T-helper 2 cell treated with Interferon-gamma antibody and Interleukin-4, amounts not matched to agents 100 ng/mL and 5 ng/mL, for 36 hours (primary cell): ENCODE measurements at regions not wholly inside any gene's neighbourhood (a gene's known extent, or its start where the extent isn't known, plus 50 kb on each side); places are given as distances from the start of the nearest gene placed in this dataset.

Source experiments
- intact Hi-C: fragments of 100-400 bp; cut with micrococcal nuclease; formaldehyde crosslinking; loops from one replicate; pipeline ENCODE4 v1.15.1; 2023

DNA sequence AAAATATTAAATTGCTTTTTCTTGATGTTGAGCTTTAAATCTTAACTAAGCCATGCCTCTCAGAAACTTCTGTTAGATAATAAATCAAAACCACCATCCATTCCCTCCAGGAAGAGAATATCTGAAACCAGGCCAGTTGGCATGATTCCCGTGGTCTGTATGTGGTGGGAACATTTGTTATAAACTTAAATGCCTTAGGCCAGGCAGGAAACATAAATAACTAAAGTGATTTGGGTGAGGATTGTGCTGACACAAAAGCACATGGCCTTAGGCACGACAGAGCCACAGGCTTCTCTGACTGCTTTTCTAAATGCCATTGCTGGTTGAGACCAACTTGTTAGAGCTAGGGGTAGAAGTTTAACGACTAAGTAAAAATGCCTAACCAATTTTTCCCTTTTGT is 255.9 kb downstream of the GABRG2 start:
- intact Hi-C loops: no loop called here

DNA sequence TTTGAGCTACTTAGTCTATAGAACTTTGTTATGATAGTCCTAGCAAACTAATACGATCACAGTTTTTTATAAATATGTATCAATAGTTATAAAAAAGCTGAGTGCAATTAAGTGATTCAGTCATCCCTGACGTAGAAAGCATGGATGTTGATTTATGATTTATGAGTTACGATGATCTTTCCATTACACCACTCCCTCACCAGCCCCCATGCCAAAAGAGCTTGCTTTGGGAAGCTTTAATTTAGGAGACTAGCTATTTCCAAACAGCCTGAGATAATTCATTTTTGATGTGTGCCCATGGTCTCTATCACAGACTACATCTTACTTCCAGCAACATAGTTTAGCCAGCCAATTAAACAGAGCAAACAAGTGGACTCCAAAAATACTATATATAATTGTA is 256.8 kb downstream of the GABRG2 start:
- intact Hi-C loops: no loop called here

DNA sequence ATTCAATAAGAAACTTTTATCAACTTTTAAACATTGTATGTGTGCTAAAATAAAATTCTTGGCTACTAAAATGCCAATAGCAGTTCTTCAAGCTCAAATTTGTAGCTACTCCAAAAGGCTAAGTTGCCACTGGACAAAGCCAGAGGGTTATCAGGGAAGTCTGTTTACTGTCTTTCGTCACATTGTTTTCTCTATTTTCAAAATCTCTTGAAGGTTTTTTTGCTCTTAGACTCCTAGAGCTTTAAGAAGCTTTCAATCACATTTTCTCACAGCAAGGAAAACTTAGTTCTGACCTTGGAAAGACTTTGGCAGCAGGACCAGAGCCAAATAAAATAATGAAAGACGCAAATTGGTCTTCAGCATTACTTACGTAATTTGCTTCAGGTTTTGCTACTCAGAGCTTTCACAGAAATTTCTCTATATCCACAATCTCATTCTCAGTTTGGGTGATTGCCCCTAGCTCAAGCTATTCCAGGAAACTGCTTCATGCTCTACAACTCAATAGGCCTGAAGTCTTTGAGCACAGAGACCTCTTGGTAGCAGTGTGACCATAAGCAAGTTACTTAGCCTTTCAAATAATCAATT is 257.7 kb downstream of the GABRG2 start:
- intact Hi-C loops: no loop called here

DNA sequence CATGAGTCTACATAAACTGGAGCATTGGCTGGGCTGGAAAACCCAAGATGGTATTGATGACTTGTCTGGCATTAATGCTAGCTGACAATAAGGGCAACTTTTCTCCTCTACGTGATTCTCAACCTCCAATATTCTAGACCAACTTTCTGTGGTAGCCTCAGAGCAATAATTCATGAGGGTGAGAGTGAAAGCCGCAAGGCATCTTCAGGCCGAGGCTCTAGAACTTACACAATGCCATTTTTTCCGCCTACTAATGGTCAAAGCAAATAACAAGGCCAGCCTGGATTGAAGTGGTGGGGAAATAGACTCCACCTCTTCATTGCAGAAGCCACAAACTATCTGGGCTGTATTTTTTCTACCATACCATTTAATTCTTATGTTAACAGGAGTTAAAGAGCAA is 267.4 kb downstream of the GABRG2 start:
- intact Hi-C loops: no loop called here

DNA sequence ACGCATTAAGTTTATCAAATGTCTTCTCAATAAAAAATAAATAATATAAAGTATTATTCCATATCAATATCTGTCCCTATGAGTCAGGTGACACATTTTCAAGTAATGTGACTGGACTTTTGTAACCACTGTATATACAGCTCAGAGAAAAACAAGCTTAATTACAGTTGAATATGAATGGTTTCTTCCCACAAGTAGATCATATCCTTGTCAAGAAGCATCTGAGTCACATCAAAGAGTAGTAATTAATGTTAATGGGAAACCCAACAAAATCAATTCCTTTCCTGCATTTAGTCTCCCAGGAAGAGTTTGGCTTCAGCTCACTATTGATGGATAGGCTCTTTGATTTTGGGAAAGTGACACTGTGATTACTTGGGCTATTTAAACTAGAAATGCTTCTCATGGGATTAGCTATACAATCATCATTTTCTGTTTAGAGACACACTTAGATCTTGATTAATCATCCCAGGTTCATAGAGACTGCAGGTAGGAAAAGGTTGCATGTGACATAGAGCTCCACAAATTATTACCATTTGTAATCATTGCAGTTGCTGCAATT is 292.9 kb downstream of the GABRG2 start:
- intact Hi-C loops: no loop called here

DNA sequence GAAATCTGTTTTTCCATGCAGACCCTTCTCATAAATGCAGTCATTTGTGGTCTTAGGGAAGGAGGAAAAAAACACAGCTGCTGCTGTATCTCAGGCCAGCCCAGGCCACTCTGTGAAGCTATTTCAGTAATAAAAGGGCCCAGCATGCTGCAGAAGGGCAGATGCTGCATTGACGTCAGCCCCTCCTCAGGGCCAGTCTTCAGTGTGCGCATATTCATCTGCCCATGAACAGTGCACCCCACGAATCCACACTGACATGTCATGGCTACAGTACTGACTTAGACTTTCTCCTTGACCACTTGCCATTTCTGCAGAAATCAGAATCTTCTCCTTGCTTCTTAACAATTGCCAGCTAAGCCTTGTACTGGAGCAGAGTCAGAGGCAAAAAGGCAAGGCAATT is 304.7 kb downstream of the GABRG2 start:
- intact Hi-C loops: no loop called here

DNA sequence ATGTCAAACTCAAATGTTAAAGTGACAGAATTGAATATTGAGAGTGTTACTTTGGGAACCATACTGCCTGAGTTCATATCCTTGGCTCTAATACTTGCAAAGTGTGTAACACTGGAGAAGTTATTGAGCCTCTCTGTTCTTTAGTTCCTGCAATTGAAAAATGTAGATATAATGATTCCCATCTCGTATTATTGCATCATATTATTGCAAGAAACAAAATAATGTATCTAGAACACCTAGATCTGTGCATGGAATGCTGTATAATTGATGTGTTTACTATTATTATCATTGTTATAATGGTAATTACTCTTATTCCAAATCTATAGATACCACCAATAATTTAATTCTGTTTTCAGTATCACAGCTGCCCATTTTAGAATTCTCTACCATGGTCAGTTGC is 310.3 kb downstream of the GABRG2 start:
- intact Hi-C loops: no loop called here

DNA sequence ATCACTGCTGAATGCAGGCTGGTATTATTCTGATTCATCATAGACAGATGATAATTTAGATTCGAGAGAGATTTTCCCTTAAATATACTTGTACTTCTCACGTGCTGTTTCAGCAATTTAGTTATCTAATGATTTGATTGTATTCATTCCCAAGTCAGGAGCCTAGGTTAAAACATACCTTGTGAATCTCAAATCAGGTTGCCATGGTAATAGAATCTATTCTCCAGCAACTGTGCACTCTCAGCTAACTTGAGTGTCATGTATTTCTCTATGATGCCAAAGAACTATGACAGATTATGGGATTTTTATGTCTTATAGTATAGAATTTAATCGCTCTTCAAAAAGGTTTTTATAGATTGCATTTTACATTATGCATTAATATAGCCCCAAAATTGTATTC is 315.3 kb downstream of the GABRG2 start:
- intact Hi-C loops: no loop called here

DNA sequence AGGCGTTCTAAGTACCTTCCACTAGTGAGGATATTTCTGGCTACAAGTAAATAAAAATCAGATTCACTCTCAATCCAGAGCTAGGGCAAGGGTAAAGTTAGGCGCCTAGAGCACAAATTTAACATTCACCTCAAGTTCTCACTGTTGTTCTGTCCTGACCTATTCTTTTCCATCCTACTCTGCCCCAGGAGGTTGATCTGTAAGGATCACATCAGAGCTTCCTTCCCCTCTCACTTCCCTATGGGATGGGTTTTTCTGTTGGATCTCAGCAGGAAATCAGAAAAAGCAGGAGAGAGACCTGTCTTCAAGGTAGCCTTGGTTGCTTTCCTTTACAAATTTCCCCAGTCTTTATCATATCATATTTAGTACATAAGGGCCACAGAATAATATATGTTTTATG is 316.7 kb downstream of the GABRG2 start:
- intact Hi-C loops: no loop called here

DNA sequence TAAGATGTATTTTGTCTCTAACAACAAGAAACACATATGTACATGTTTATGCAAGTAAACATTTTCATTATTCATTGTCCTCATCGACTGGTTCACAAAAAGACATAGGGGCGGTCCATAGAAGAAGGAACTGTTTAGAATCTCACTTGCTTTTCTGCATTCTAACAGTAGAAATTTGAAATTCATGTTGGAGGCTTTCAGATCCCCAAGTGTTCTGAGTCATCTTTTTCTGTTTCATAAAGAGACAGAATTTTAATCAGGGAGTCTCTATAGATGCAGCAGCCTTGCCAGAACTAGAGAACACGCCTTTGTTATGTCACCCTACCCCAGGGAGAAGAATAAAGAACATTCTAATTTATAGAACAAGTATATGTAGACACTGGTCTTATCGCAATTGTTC is 324.3 kb downstream of the GABRG2 start:
- intact Hi-C loops: no loop called here

DNA sequence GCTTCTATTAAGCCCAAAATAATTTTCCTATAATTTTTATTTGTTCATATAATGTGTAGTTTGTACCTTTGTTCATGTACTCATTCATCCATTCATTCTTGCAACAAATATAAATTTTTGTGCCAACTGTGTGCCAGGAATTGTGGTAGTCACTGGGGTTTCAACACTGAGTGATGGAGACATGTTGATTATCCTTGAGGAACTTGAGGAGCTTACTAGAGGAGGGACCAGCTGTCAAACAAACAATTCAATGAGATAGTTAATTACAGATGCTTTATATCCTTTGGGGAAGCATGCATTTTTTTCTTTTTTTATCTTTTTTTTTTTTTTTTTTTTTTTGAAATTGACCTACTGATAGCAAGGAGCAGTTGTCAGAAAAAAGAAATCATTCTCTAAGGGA is 324.8 kb downstream of the GABRG2 start:
- intact Hi-C loops: no loop called here

DNA sequence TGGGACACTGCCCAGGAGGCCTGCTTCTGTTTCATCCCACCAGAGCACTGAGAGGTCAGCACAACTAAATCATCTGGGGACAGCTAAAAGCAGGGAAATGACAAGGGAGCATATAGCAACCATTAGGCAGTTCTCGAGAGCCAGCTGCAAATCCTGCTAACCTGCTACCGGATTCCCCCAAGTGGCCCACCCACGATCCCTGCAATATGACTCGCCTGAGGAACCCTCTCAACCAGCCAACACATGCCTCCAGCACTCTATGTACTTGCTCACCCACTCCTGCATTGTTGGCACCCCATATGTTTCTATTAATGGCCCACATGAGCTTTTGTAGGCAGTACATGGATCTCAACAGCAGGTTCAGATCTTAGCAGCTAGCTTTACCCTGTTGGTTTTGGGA is 326.0 kb downstream of the GABRG2 start:
- intact Hi-C loops: no loop called here

DNA sequence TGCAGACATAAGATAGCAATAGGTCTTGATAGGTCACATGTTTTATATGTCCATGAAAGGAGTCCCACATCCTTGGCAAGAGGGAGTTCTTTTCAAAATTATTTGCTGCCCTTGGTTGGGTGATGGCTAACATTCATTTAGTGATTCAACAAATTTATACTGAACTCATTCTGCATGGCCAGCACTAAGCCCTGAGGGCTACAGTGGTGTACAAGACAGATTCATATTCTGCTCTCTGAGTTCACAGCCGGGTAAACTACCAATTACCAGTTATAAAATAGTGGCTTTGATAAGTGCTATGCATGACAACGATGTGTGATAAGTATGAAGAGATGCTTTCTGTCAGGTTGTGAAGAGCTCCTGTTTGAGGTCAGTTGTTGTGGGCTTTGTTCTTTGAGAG is 340.0 kb downstream of the GABRG2 start:
- intact Hi-C loops: no loop called here

DNA sequence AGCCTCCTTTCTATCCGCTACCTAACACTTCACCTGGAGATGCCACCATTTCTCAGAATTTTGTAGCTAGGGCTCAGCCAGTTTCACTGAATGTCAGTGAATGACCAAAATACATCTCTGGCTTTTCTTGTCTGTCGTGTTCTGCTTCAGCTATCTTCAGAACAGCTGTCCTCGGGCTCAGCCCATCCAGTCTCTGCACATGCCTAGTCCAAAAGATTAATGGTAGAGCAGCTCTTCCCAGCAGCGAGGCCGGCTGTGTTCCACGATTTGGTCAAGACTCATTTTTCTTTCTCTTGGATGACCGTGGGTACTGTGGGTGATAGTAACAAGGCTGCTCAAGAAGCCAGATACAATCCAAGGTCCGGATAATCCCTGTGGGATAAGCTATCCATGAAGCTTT is 342.8 kb downstream of the GABRG2 start:
- intact Hi-C loops: no loop called here

DNA sequence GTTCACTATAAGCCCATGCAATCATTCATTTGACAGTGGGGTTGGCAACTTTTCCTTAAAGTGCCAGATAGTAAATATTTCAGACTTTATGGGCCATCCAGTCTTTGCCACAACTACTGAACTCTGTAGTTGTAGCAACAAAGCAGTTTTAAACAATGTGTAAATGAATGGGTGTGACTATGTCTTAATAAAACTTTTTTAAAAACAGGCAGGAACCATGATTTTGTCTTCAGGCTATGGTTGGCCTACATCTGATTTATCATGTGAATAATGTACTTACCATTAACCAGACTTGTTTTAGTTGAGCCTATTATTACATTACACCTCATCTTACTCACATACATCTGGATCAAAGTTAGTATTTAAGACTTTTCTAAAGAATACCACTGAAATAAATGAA is 361.6 kb downstream of the GABRG2 start:
- intact Hi-C loops: no loop called here

DNA sequence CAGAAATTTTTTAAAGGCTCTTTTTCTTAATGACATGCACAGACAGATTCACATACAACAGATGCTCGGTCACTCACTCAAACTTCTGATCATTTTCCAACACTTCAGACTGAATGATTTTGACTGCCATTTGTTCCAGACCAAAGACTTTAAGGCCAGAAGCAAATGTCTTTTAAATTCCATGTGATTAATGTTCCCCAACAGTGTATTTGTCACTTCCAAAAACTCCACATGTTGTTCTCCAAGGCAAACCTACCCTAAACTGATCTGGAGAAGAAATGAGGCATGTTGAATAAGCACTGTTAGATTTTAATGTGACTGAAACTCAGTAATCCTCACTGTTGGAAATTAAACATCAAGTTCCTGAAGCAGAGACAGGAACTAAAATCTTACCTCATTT is 366.7 kb downstream of the GABRG2 start:
- intact Hi-C loops: no loop called here

DNA sequence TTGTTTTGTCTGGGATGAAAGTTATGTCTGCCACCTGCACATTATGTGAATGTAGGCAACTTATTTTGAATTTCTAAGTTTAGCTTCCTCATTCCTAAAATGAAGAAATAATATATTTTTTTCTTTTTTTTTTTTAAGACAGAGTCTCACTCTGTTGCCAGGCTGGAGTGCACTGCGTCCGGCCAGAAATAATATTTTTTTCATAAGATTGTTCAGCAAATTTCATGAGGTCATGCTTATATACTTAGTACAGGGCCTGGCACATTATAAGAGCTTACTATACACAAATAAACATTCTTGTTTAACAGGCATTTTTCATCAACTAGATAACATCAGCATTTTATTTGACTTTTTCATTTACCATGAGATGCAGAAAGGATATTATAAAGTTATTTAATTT is 368.5 kb downstream of the GABRG2 start:
- intact Hi-C loops: no loop called here

DNA sequence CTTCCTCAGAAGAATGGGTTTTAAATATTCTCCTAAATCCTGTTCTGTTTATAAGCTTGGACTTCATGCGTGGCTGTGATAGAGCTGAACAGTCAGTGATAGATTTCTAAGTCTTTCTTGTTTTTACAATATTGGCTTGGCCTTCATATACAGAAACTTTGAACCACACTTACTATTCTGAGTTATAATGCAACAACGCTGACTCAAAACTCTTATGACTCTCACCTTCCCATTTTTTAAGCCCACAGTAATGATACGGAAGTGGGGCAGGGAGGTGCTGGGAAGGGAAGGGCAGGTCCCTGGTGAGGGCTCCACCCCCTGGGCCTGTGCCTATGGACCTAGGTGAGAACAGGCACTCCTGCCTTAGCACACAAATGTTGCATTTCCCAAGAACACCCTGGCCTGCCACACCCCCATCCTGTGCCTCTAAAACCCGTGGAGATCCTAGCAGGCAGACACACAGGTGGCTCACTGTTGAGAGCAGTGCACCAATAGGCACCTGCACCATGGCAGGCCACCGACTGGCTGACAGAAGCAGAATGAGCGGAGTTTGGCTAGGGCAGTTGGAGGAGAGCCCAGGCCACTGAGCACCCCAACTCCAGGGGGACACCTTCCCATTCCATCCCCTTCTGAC is 376.7 kb downstream of the GABRG2 start:
- intact Hi-C loops: no loop called here

DNA sequence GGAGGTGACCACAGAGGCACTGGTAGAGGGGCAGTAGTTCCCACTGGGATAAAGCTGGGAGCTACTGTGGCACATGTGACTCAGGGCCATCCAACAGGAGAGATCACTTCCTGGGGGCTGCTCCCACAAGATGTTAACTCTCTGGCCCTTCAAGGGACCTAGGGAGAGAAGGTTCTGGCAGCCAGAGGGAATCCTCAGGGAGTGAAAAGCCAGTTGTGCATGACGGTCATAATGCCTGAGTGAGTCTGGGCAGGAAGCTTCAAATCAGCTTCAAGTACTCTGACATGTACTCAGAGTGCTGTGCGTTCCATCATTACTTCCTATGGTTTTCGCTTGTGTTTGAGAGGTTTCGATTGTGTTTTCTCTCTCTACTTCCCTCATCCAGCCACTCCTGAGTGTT is 388.5 kb downstream of the GABRG2 start:
- intact Hi-C loops: no loop called here

DNA sequence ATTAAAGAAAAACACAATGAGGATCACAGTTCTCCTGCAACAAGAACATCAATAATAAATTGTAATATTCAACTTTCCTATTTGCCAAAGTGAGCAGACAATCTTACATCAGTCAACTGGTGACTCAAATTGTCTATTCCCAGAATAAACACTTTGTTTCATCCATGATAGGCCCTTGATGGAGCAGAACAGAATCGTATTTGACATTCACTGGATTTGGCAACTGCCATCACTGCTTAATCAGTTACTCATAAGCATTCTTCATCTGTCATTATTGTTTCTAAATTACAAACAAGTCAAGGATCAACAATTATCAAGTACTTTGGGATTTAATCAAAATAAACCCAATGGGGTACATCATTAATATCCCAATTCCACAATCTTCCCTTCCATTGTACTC is 398.4 kb downstream of the GABRG2 start:
- intact Hi-C loops: no loop called here

DNA sequence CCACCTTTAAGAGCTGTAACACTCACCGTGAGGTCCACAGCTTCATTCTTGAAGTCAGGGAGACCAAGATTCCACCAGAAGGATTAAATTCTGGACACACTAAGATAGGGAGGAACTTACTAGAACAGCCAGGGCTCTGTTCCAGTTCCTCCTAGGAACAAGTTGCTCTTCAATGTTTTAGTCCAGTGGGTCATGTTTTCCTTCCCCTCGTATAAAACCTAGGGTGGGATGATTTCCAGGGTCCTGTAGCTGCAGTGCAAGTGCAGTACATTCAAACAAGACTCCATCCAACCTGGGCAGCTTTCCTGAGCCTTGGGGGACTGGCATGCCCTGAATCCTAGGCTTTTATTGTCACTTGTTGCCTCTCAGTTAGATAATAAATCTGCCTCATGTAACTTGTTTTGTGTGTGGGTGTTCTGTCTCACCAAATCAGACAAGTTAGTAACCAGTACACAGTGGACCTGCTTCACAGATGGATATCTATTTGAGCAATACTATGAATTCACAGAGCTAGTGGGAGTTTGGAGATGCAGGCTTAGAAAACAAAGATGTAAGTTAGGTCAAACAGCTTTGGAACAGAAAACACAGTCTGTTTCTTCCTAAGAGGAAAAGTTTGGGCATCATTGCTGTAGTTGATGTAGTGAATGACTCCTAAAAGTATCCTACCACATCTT is 405.6 kb downstream of the GABRG2 start:
- intact Hi-C loops: no loop called here

DNA sequence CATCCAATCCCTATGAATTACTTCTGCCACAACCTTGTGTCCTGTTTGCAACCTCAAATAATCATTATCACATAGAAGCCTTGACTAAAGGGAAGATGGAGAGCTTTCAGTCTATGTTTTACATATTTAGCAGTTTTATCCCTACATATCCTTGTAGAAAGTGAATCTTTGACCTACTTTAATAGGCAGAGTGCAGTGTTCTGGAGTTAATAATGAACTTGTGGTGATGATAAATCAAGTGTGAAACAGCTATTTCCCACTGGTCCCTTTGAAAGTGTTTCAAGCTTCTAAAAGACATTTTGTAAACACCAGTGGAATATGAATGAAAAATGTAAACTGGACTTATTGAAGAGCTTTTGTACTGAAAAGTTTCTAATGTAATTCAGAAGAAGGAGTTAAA is 406.7 kb downstream of the GABRG2 start:
- intact Hi-C loops: no loop called here

DNA sequence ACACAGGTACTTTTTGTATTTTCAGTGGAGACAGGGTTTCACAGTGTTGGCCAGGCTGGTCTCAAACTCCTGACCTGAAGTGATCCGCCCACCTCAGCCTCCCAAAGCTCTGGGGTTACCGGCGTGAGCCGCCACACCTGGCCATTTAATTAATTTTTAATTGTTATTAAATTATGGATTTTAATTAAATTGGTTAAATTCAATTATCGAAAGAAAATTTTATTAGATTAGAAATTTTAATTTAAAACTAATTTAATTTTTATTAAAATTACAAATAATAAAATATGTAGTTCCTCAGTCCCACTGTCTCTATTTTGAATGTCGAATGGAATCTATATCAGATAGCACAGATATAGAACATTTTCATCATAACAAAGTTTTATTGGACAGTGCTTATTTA is 416.5 kb downstream of the GABRG2 start:
- intact Hi-C loops: no loop called here
